GM12878 (cell line): ENCODE measurements at regions not wholly inside any gene's neighbourhood (a gene's known extent, or its start where the extent isn't known, plus 50 kb on each side); places are given as distances from the start of the nearest gene placed in this dataset.

Experiments
- CHD1 ChIP-seq: IDR thresholded peaks from 2 replicates; pipeline ENCODE4 v1.6.1; 2012; ENCODE audit warnings: low read depth, low read length, improper control_type of control experiment
- HDAC6 ChIP-seq: fragments of 200-600 bp; sonication (generic); IDR thresholded peaks from one replicate; pipeline ENCODE4 v1.8.0; 2017; ENCODE audit warnings: antibody characterized with exemption; ENCODE audit not compliant: unreplicated experiment
- JUND ChIP-seq: IDR thresholded peaks from 2 replicates; pipeline ENCODE4 v1.6.1; 2012; ENCODE audit warnings: low read depth, mild to moderate bottlenecking, low read length, improper control_type of control experiment, moderate library complexity
- POLR2AphosphoS5 ChIP-seq: IDR thresholded peaks from 2 replicates; pipeline ENCODE4 v1.6.1; 2011; ENCODE audit warnings: mild to moderate bottlenecking, low read length, inconsistent platforms
- RAD21 ChIP-seq: IDR thresholded peaks from 2 replicates; pipeline ENCODE4 v1.6.1; 2011; ENCODE audit warnings: mild to moderate bottlenecking, low read depth, low read length, moderate library complexity; ENCODE audit not compliant: insufficient read depth
- RUNX3 ChIP-seq: IDR thresholded peaks from 2 replicates; pipeline ENCODE4 v1.6.1; 2012; ENCODE audit warnings: low read length, inconsistent platforms
- SMC3 ChIP-seq: IDR thresholded peaks from 2 replicates; pipeline ENCODE4 v1.6.1; 2011; ENCODE audit warnings: low read length, improper control_type of control experiment, borderline replicate concordance
- TAF1 ChIP-seq: IDR thresholded peaks from 2 replicates; pipeline ENCODE4 v1.6.1; 2011; ENCODE audit warnings: mild to moderate bottlenecking, low read depth, low read length, borderline replicate concordance
- TCF3 ChIP-seq: IDR thresholded peaks from 2 replicates; pipeline ENCODE4 v1.6.1; 2012; ENCODE audit warnings: low read depth, mild to moderate bottlenecking, low read length, borderline replicate concordance; ENCODE audit not compliant: insufficient read depth
- ZNF622 ChIP-seq: fragments of 450-650 bp; IDR thresholded peaks from 2 replicates; pipeline ENCODE4 v1.6.1; 2017; ENCODE audit warnings: mild to moderate bottlenecking, inconsistent platforms
- TF ChIP-seq, protein P1 (sequence below): fragments of 450-650 bp; formaldehyde crosslinking; IDR thresholded peaks from 2 replicates; pipeline ENCODE4 v1.4.0; 2022; ENCODE audit warnings: mild to moderate bottlenecking, moderate library complexity
- TF ChIP-seq, protein P2 (sequence below), 3 experiments: IDR thresholded peaks in 2 of 3; conservative IDR thresholded peaks in 1 of 3; 2 replicates each; pipeline ENCODE4 v1.5.1; 2011; ENCODE audit warnings: low read depth in 3 of 3, low read length in 3 of 3, mild to moderate bottlenecking in 3 of 3, control low read depth in 2 of 3, moderate library complexity in 2 of 3, inconsistent platforms in 1 of 3, mixed read lengths in 1 of 3; ENCODE audit not compliant: control insufficient read depth in 2 of 3, insufficient read depth in 1 of 3; ENCODE audit errors: extremely low read depth in 1 of 3

DNA sequence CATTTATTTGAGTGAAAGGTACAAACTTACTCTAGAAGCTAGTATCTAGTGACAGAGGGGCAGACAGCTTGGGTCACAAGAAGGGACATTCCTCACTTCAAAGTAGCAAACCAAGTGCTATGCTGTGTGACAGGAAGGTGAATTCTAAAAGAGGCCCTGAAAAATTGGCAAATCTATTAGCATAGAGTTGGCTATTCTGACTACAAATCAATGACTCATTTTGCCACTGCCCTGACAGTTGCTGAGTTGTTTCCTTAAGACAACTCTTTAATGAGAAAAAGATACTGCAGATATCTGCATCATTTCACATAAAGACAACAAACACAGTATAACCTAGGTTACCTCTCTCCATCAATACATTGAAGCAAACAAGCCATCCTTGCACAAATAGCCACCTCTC lies 524.0 kb upstream of the LRRC4C start:
- TF ChIP-seq RAD21: no peak
- TF ChIP-seq, protein P1, sequence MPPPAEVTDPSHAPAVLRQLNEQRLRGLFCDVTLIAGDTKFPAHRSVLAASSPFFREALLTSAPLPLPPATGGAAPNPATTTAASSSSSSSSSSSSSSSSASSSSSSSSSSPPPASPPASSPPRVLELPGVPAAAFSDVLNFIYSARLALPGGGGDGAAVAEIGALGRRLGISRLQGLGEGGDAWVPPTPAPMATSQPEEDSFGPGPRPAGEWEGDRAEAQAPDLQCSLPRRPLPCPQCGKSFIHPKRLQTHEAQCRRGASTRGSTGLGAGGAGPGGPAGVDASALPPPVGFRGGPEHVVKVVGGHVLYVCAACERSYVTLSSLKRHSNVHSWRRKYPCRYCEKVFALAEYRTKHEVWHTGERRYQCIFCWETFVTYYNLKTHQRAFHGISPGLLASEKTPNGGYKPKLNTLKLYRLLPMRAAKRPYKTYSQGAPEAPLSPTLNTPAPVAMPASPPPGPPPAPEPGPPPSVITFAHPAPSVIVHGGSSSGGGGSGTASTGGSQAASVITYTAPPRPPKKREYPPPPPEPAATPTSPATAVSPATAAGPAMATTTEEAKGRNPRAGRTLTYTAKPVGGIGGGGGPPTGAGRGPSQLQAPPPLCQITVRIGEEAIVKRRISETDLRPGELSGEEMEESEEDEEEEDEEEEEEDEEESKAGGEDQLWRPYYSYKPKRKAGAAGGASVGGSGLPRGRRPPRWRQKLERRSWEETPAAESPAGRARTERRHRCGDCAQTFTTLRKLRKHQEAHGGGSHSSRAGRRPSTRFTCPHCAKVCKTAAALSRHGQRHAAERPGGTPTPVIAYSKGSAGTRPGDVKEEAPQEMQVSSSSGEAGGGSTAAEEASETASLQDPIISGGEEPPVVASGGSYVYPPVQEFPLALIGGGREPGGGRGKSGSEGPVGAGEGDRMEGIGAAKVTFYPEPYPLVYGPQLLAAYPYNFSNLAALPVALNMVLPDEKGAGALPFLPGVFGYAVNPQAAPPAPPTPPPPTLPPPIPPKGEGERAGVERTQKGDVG (CRISPR knock-in tag): no peak
- TF ChIP-seq RUNX3: no peak
- TF ChIP-seq TCF3: no peak
- TF ChIP-seq JUND: no peak
- TF ChIP-seq POLR2AphosphoS5: no peak
- TF ChIP-seq TAF1: no peak
- TF ChIP-seq SMC3: no peak
- TF ChIP-seq, protein P2, sequence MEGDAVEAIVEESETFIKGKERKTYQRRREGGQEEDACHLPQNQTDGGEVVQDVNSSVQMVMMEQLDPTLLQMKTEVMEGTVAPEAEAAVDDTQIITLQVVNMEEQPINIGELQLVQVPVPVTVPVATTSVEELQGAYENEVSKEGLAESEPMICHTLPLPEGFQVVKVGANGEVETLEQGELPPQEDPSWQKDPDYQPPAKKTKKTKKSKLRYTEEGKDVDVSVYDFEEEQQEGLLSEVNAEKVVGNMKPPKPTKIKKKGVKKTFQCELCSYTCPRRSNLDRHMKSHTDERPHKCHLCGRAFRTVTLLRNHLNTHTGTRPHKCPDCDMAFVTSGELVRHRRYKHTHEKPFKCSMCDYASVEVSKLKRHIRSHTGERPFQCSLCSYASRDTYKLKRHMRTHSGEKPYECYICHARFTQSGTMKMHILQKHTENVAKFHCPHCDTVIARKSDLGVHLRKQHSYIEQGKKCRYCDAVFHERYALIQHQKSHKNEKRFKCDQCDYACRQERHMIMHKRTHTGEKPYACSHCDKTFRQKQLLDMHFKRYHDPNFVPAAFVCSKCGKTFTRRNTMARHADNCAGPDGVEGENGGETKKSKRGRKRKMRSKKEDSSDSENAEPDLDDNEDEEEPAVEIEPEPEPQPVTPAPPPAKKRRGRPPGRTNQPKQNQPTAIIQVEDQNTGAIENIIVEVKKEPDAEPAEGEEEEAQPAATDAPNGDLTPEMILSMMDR (IDR thresholded peaks at IDR 0.05 in 2 of 3, conservative IDR thresholded peaks at IDR 0.05 in 1 of 3; ENCODE audit: control insufficient read depth in 2 of 3, extremely low read depth in 1 of 3, insufficient read depth in 1 of 3, low read depth in 3 of 3, low read length in 3 of 3): no peak
- TF ChIP-seq HDAC6: no peak
- no peak for TF ChIP-seq CHD1
- TF ChIP-seq ZNF622: no peak
